GM12891 (cell line): ENCODE measurements at regions not wholly inside any gene's neighbourhood (a gene's known extent, or its start where the extent isn't known, plus 50 kb on each side); places are given as distances from the start of the nearest gene placed in this dataset.

Experiments
- POLR2A ChIP-seq: IDR thresholded peaks from 2 replicates; pipeline ENCODE4 v1.6.1; 2011; ENCODE audit warnings: low read depth, low read length, control low read depth
- POLR2AphosphoS5 ChIP-seq: IDR thresholded peaks from 2 replicates; pipeline ENCODE4 v1.6.1; 2011; ENCODE audit warnings: low read depth, low read length, control low read depth
- POU2F2 ChIP-seq: IDR thresholded peaks from 2 replicates; pipeline ENCODE4 v1.6.1; 2011; ENCODE audit warnings: low read depth, mild to moderate bottlenecking, control low read depth, low read length, moderate library complexity
- SPI1 ChIP-seq: IDR thresholded peaks from 2 replicates; pipeline ENCODE4 v1.6.1; 2011; ENCODE audit warnings: low read depth, low read length, control low read depth
- TAF1 ChIP-seq: IDR thresholded peaks from 2 replicates; pipeline ENCODE4 v1.6.1; 2011; ENCODE audit warnings: low read depth, low read length, control low read depth

- TF ChIP-seq POLR2A (no peak), POLR2AphosphoS5 (no peak), TAF1 (no peak), POU2F2 (no peak), SPI1 (no peak)
Observed at GRCh38 chr6:167733740-167734661, 92.7 kb upstream of the AFDN start.
